H9 (cell line): ENCODE measurements at regions not wholly inside any gene's neighbourhood (a gene's known extent, or its start where the extent isn't known, plus 50 kb on each side); places are given as distances from the start of the nearest gene placed in this dataset.

Experiments used
- DNase-seq: peaks from one replicate; pipeline ENCODE4 v3.0.0-alpha.2; 2017
- H2AFZ ChIP-seq: one replicate; pipeline ENCODE4 v1.6.1; 2013; ENCODE audit warnings: mild to moderate bottlenecking, low read length, control low read depth, moderate library complexity
- H2AK5ac ChIP-seq: 2 replicates; pipeline ENCODE4 v1.6.1; 2013; ENCODE audit warnings: low read length, control low read depth, mixed read lengths; ENCODE audit not compliant: insufficient read length
- H2BK120ac ChIP-seq: one replicate; pipeline ENCODE4 v1.6.1; 2013; ENCODE audit warnings: low read depth, mild to moderate bottlenecking, low read length, control low read depth, inconsistent platforms; ENCODE audit not compliant: poor library complexity, severe bottlenecking
- H2BK12ac ChIP-seq: 2 replicates; pipeline ENCODE4 v1.6.1; 2013; ENCODE audit warnings: low read length, control low read depth, mixed read lengths, low read depth; ENCODE audit not compliant: insufficient read length
- H2BK15ac ChIP-seq: 2 replicates; pipeline ENCODE4 v1.6.1; 2013; ENCODE audit warnings: low read depth, low read length, control low read depth
- H2BK20ac ChIP-seq: one replicate; pipeline ENCODE4 v1.6.1; 2013; ENCODE audit warnings: low read depth, mild to moderate bottlenecking, low read length, control low read depth, inconsistent platforms; ENCODE audit not compliant: poor library complexity, severe bottlenecking
- H2BK5ac ChIP-seq: 2 replicates; pipeline ENCODE4 v1.6.1; 2013; ENCODE audit warnings: low read length, control low read depth, mixed read lengths; ENCODE audit not compliant: insufficient read length
- H3K14ac ChIP-seq: 2 replicates; pipeline ENCODE4 v1.6.1; 2013; ENCODE audit warnings: low read length, control low read depth; ENCODE audit not compliant: insufficient read depth
- H3K18ac ChIP-seq: 2 replicates; pipeline ENCODE4 v1.6.1; 2013; ENCODE audit warnings: low read depth, mild to moderate bottlenecking, mixed read lengths, low read length, control low read depth; ENCODE audit not compliant: insufficient read length
- H3K23ac ChIP-seq: 2 replicates; pipeline ENCODE4 v1.6.1; 2013; ENCODE audit warnings: low read length, control low read depth, mixed read lengths, low read depth; ENCODE audit not compliant: insufficient read length
- H3K23me2 ChIP-seq: 2 replicates; pipeline ENCODE4 v1.6.1; 2013; ENCODE audit warnings: low read depth, mild to moderate bottlenecking, mixed read lengths, low read length, control low read depth; ENCODE audit not compliant: insufficient read length, poor library complexity, severe bottlenecking
- H3K27ac ChIP-seq: 2 replicates; pipeline ENCODE4 v1.5.1; 2013; ENCODE audit warnings: low read length, control low read depth, mixed read lengths, low read depth; ENCODE audit not compliant: insufficient read length
- H3K27me3 ChIP-seq: 2 replicates; pipeline ENCODE4 v1.6.1; 2013; ENCODE audit warnings: low read length, control low read depth, inconsistent platforms; ENCODE audit not compliant: insufficient read depth
- H3K4ac ChIP-seq: 2 replicates; pipeline ENCODE4 v1.6.1; 2013; ENCODE audit warnings: low read depth, mild to moderate bottlenecking, control low read depth, inconsistent platforms, low read length, moderate library complexity
- H3K4me1 ChIP-seq: 2 replicates; pipeline ENCODE4 v1.6.1; 2013; ENCODE audit warnings: low read length, control low read depth, inconsistent platforms; ENCODE audit not compliant: insufficient read depth
- H3K4me2 ChIP-seq: 2 replicates; pipeline ENCODE4 v1.6.1; 2013; ENCODE audit warnings: low read length, control low read depth, mixed read lengths; ENCODE audit not compliant: insufficient read length, insufficient read depth
- H3K56ac ChIP-seq: 2 replicates; pipeline ENCODE4 v1.6.1; 2013; ENCODE audit warnings: low read depth, mild to moderate bottlenecking, mixed read lengths, low read length, control low read depth; ENCODE audit not compliant: insufficient read length
- H3K79me1 ChIP-seq: 2 replicates; pipeline ENCODE4 v1.6.1; 2013; ENCODE audit warnings: low read depth, mild to moderate bottlenecking, moderate library complexity, low read length, control low read depth, inconsistent platforms; ENCODE audit not compliant: insufficient read depth, poor library complexity, severe bottlenecking
- H3K79me2 ChIP-seq: 2 replicates; pipeline ENCODE4 v1.6.1; 2013; ENCODE audit warnings: low read length, control low read depth, inconsistent platforms; ENCODE audit not compliant: insufficient read depth
- H3K9ac ChIP-seq: 2 replicates; pipeline ENCODE4 v1.6.1; 2013; ENCODE audit warnings: low read length, control low read depth, mixed read lengths; ENCODE audit not compliant: insufficient read length; ENCODE audit errors: extremely low read depth
- H3K9me3 ChIP-seq: one replicate; pipeline ENCODE4 v1.6.1; 2013; ENCODE audit warnings: low read depth, low read length, inconsistent platforms; ENCODE audit not compliant: control insufficient read depth
- H3T11ph ChIP-seq: one replicate; pipeline ENCODE4 v1.6.1; 2013; ENCODE audit warnings: mild to moderate bottlenecking, low read length, control low read depth, inconsistent platforms
- H4K20me1 ChIP-seq: one replicate; pipeline ENCODE4 v1.6.1; 2013; ENCODE audit not compliant: control insufficient read depth, insufficient read length, insufficient read depth
- H4K5ac ChIP-seq: 2 replicates; pipeline ENCODE4 v1.6.1; 2013; ENCODE audit warnings: low read depth, mild to moderate bottlenecking, mixed read lengths, low read length, control low read depth; ENCODE audit not compliant: insufficient read length
- H4K8ac ChIP-seq: replicated peaks from 2 replicates; pipeline ENCODE4 v1.6.1; 2013; ENCODE audit warnings: low read length, control low read depth, mixed read lengths, low read depth; ENCODE audit not compliant: insufficient read length
- H4K91ac ChIP-seq: 2 replicates; pipeline ENCODE4 v1.6.1; 2013; ENCODE audit warnings: low read depth, mild to moderate bottlenecking, moderate library complexity, mixed read lengths, low read length, control low read depth; ENCODE audit not compliant: insufficient read length
- H3K27ac Mint-ChIP-seq, 3 experiments: 2 replicates in 2 of 3; 3 replicates in 1 of 3; pipeline ENCODE4 v1.8.0; 2020 to 2021; ENCODE audit warnings: mixed read lengths in 3 of 3, mild to moderate bottlenecking in 1 of 3, moderate library complexity in 1 of 3
- H3K27me3 Mint-ChIP-seq: 2 replicates; pipeline ENCODE4 v1.8.0; 2021; ENCODE audit warnings: low read depth, mild to moderate bottlenecking, moderate library complexity, mixed read lengths
- H3K36me3 Mint-ChIP-seq, 3 experiments: 2 replicates in 2 of 3; 3 replicates in 1 of 3; pipeline ENCODE4 v1.8.0; 2020 to 2021; ENCODE audit warnings: low read depth in 3 of 3, mixed read lengths in 3 of 3; ENCODE audit not compliant: insufficient read depth in 1 of 3
- H3K4me1 Mint-ChIP-seq, 2 experiments: 2 replicates each; pipeline ENCODE4 v1.8.0; 2020; ENCODE audit warnings: mixed read lengths in 2 of 2
- H3K4me3 Mint-ChIP-seq, 2 experiments: 2 replicates in 1 of 2; 3 replicates in 1 of 2; pipeline ENCODE4 v1.8.0; 2020 to 2021; ENCODE audit warnings: mild to moderate bottlenecking in 2 of 2, mixed read lengths in 2 of 2, moderate library complexity in 1 of 2
- H3K9me3 Mint-ChIP-seq, 2 experiments: 2 replicates in 1 of 2; 3 replicates in 1 of 2; pipeline ENCODE4 v1.8.0; 2020; ENCODE audit warnings: mild to moderate bottlenecking in 2 of 2, mixed read lengths in 2 of 2, moderate library complexity in 1 of 2
- CTCF ChIP-seq: fragments of 200-600 bp; sonication (generic); conservative IDR thresholded peaks from 3 replicates; pipeline ENCODE4 v1.8.0; 2021; ENCODE audit warnings: antibody characterized with exemption, mild to moderate bottlenecking
- WGBS: extraction: QIAGEN DNeasy Blood & Tissue Kit; methylation state at CpG from one replicate; pipeline ENCODE4 v1.1.7; 2013; ENCODE audit warnings: missing lambda C conversion rate, low lambda C conversion rate, mixed read lengths; ENCODE audit not compliant: insufficient read length; ENCODE audit errors: extremely low coverage; 5-methylcytosine and 5-hydroxymethylcytosine counted together

GRCh38 chr20:48354903-48355302, 472.9 kb downstream of the PREX1 start:
- no peak overlapping the region for H2BK120ac ChIP-seq
- H3T11ph ChIP-seq, result no peak overlapping the region
- no peak overlapping the region for H2AFZ ChIP-seq
- no peaks in the 10 kb centered on the region for H4K20me1 ChIP-seq
- no peak for TF ChIP-seq CTCF
- H2BK15ac ChIP-seq, result no peak overlapping the region
- no peaks in the 10 kb centered on the region for H3K4me1 ChIP-seq
- no peak overlapping the region for H2BK5ac ChIP-seq
- H3K18ac ChIP-seq, result no peak overlapping the region
- no peaks in the 10 kb centered on the region for H3K27me3 ChIP-seq
- H3K4me2 ChIP-seq, result no peak overlapping the region
- no peak overlapping the region; a peak in 1 of 7 replicates for H3K27ac Mint-ChIP-seq
- no peak overlapping the region for H4K91ac ChIP-seq
- no peak overlapping the region for H3K23ac ChIP-seq
- H3K79me2 ChIP-seq, result no peaks in the 10 kb centered on the region
- H3K9me3 ChIP-seq, result no peaks in the 10 kb centered on the region
- no peak overlapping the region for H4K5ac ChIP-seq
- peaks cover 0 to 3% (median 2%) of the 10 kb centered on the region in 3 experiments; a peak in 5 of 7 replicates for H3K36me3 Mint-ChIP-seq
- no peak overlapping the region for H3K56ac ChIP-seq
- H3K9me3 Mint-ChIP-seq, result peaks cover 8% of the 10 kb centered on the region in 2 experiments; a peak in 4 of 5 replicates
- no peak overlapping the region; the same call in 1 of the 2 replicates for H3K14ac ChIP-seq
- no peak overlapping the region for H2BK12ac ChIP-seq
- H4K8ac ChIP-seq, result no peak overlapping the region
- no peaks in the 10 kb centered on the region for H3K23me2 ChIP-seq
- H2AK5ac ChIP-seq, result no peak overlapping the region
- H3K79me1 ChIP-seq, result no peaks in the 10 kb centered on the region
- peaks cover 5 to 10% of the 10 kb centered on the region in 2 experiments for H3K4me1 Mint-ChIP-seq
- H3K27ac ChIP-seq, result no peak overlapping the region
- no peak overlapping the region for H3K4ac ChIP-seq
- H3K9ac ChIP-seq, result no peak overlapping the region
- H2BK20ac ChIP-seq, result no peak overlapping the region
- H3K4me3 Mint-ChIP-seq, result no peak overlapping the region
- H3K27me3 Mint-ChIP-seq, result no peaks in the 10 kb centered on the region; the same call in 1 of the 2 replicates
- no CpG with 5 or more reads among the region's 1 CpG for WGBS
- no peak for DNase-seq
